GM19238 (cell line): ENCODE measurements at regions not wholly inside any gene's neighbourhood (a gene's known extent, or its start where the extent isn't known, plus 50 kb on each side); places are given as distances from the start of the nearest gene placed in this dataset.

ENCODE experiments used
- DNase-seq: peaks from one replicate; pipeline ENCODE4 v3.0.0; 2011; ENCODE audit warnings: low spot score; ENCODE audit not compliant: insufficient read length

- no peak for DNase-seq
Measured at GRCh38 chr5:159385536-159385935, 55.2 kb upstream of the IL12B start.

- DNase-seq = no peak
Measured at GRCh38 chr5:159386028-159386711, 55.9 kb upstream of the IL12B start.

GRCh38 chr5:159392871-159393270 lies 62.6 kb upstream of the IL12B start:
- no peak for DNase-seq

- DNase-seq = no peak
Measured at GRCh38 chr5:159393854-159394274, 63.6 kb upstream of the IL12B start.

GRCh38 chr5:159395202-159395601 lies 64.9 kb upstream of the IL12B start:
- no peak for DNase-seq

- DNase-seq = no peak
Measured at GRCh38 chr5:159398936-159399335, 68.6 kb upstream of the IL12B start.

- no peak for DNase-seq
Measured at GRCh38 chr5:159400476-159400875, 70.2 kb upstream of the IL12B start.

- no peak for DNase-seq
Measured at GRCh38 chr5:159402311-159402710, 72.0 kb upstream of the IL12B start.

GRCh38 chr5:159402856-159403255 lies 72.6 kb upstream of the IL12B start:
- no peak for DNase-seq

GRCh38 chr5:159403906-159404681 lies 73.8 kb upstream of the IL12B start:
- DNase-seq = no peak

GRCh38 chr5:159405611-159406031 lies 75.3 kb upstream of the IL12B start:
- DNase-seq = peak; percentile 25

GRCh38 chr5:159406571-159406970 lies 76.3 kb upstream of the IL12B start:
- DNase-seq = no peak

GRCh38 chr5:159409801-159410200 lies 79.5 kb upstream of the IL12B start:
- DNase-seq = no peak

- DNase-seq = no peak
Measured at GRCh38 chr5:159410480-159410879, 80.2 kb upstream of the IL12B start.

GRCh38 chr5:159411115-159411514 lies 80.8 kb upstream of the IL12B start:
- no peak for DNase-seq

- peak; percentile 15 for DNase-seq
Measured at GRCh38 chr5:159412284-159413046, 82.2 kb upstream of the IL12B start.

- DNase-seq = no peak
Measured at GRCh38 chr5:159414021-159414420, 83.7 kb upstream of the IL12B start.

- DNase-seq = no peak
Measured at GRCh38 chr5:159415301-159415937, 85.1 kb upstream of the IL12B start.

- DNase-seq = no peak
Measured at GRCh38 chr5:159416438-159416837, 86.2 kb upstream of the IL12B start.

- DNase-seq = no peak
Measured at GRCh38 chr5:159417170-159417569, 86.9 kb upstream of the IL12B start.

- no peak for DNase-seq
Measured at GRCh38 chr5:159419576-159419975, 89.3 kb upstream of the IL12B start.

- no peak for DNase-seq
Measured at GRCh38 chr5:159420940-159421339, 90.7 kb upstream of the IL12B start.
